Vagina (tissue), 2 donors: ENCODE measurements at regions not wholly inside any gene's neighbourhood (a gene's known extent, or its start where the extent isn't known, plus 50 kb on each side); places are given as distances from the start of the nearest gene placed in this dataset.

Experiments
- DNase-seq, 2 donors: peaks; one replicate each; pipeline ENCODE4 v3.0.0-alpha.2; 2017; ENCODE audit errors: extremely low spot score in 2 of 2
- H3K27ac ChIP-seq: fragments of 200-600 bp; sonication (generic); one replicate; pipeline ENCODE4 v1.5.1; 2019
- H3K27me3 ChIP-seq: fragments of 200-600 bp; sonication (generic); one replicate; pipeline ENCODE4 v1.5.1; 2019
- H3K36me3 ChIP-seq, 2 donors: fragments of 200-600 bp; sonication (generic); one replicate each; pipeline ENCODE4 v1.5.1; 2017 to 2019
- H3K4me1 ChIP-seq: fragments of 200-600 bp; sonication (generic); one replicate; pipeline ENCODE4 v1.5.1; 2019
- H3K4me3 ChIP-seq, 2 donors: fragments of 200-600 bp; sonication (generic); 1 replicate in 1 of 2; 2 replicates in 1 of 2; pipeline ENCODE4 v1.5.1; 2016 to 2019
- H3K9me3 ChIP-seq: fragments of 200-600 bp; sonication (generic); one replicate; pipeline ENCODE4 v1.5.1; 2019
- CTCF ChIP-seq, 3 experiments: fragments of 450-650 bp in 2 of 3; fragments of 200-600 bp in 1 of 3; sonication (generic) in 1 of 3; IDR thresholded peaks; one replicate each; pipeline ENCODE4 v1.5.1; 2017 to 2019; ENCODE audit warnings: antibody characterized with exemption in 3 of 3, mild to moderate bottlenecking in 2 of 3, moderate library complexity in 2 of 3
- POLR2A ChIP-seq, 2 donors: fragments of 450-650 bp; IDR thresholded peaks; one replicate each; pipeline ENCODE4 v1.6.1; 2017; ENCODE audit warnings: antibody characterized with exemption in 2 of 2, mild to moderate bottlenecking in 2 of 2, moderate library complexity in 2 of 2
- POLR2AphosphoS5 ChIP-seq, 2 donors: sonication (generic); formaldehyde crosslinking; IDR thresholded peaks; one replicate each; pipeline ENCODE4 v1.9.0; 2017; ENCODE audit warnings: antibody characterized with exemption in 2 of 2, mild to moderate bottlenecking in 2 of 2, low read depth in 1 of 2; ENCODE audit not compliant: insufficient read depth in 1 of 2
- intact Hi-C: fragments of 100-400 bp; cut with DNase I; formaldehyde crosslinking; loops from one replicate; pipeline ENCODE4 v1.15.1; 2023

- Histone ChIP-seq H3K27ac (no peak overlapping the region), H3K36me3 (no peaks in the 10 kb centered on the region), H3K4me1 (no peaks in the 10 kb centered on the region), H3K27me3 (no peaks in the 10 kb centered on the region), H3K9me3 (no peaks in the 10 kb centered on the region), H3K4me3 (no peak overlapping the region)
- no peak for TF ChIP-seq POLR2A (IDR thresholded peaks at IDR 0.05)
- TF ChIP-seq CTCF (IDR thresholded peaks at IDR 0.05) = no peak
- no peak for TF ChIP-seq POLR2AphosphoS5 (IDR thresholded peaks at IDR 0.05; ENCODE audit: insufficient read depth in 1 of 2, low read depth in 1 of 2)
- no peak for DNase-seq
- intact Hi-C loops = no loop called here
Observed at GRCh38 chr9:29339387-29339786, 1766.1 kb upstream of the C9orf72 start.

DNA sequence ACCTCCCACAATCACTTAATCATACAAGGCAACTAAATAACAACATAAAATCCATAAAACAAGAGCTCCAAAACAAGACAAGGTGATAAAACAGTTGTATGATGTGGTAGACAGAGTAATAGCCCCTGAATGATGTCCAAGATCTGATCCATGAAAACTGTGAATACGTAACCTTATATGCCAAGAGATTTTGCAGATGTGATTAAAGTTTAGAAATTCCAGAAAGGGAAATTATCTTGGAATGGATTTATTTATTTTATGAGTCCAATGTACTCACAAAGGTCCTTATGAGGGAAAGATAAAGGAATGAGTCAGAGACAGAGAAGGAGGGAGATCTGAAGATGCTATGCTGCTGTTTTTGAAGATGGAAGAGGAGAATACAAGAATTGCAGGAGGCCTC, 1775.7 kb upstream of the C9orf72 start:
- H3K9me3 ChIP-seq = no peaks in the 10 kb centered on the region
- intact Hi-C loops = no loop called here
- DNase-seq = no peak
- TF ChIP-seq POLR2AphosphoS5 (IDR thresholded peaks at IDR 0.05; ENCODE audit: insufficient read depth in 1 of 2, low read depth in 1 of 2) (no peak), CTCF (IDR thresholded peaks at IDR 0.05) (no peak), POLR2A (IDR thresholded peaks at IDR 0.05) (no peak)
- H3K4me1 ChIP-seq = no peaks in the 10 kb centered on the region
- no peak overlapping the region for H3K4me3 ChIP-seq
- H3K27me3 ChIP-seq = no peaks in the 10 kb centered on the region
- H3K27ac ChIP-seq = no peak overlapping the region
- no peaks in the 10 kb centered on the region for H3K36me3 ChIP-seq

- no peak overlapping the region for H3K27ac ChIP-seq
- no peaks in the 10 kb centered on the region for H3K36me3 ChIP-seq
- H3K4me1 ChIP-seq = no peaks in the 10 kb centered on the region
- no peak overlapping the region for H3K4me3 ChIP-seq
- H3K9me3 ChIP-seq = no peaks in the 10 kb centered on the region
- no peak for DNase-seq
- no peak for TF ChIP-seq POLR2AphosphoS5 (IDR thresholded peaks at IDR 0.05; ENCODE audit: insufficient read depth in 1 of 2, low read depth in 1 of 2)
- no peaks in the 10 kb centered on the region for H3K27me3 ChIP-seq
- intact Hi-C loops = no loop called here
Observed at GRCh38 chr9:29389421-29389820, 1816.1 kb upstream of the C9orf72 start.

DNA sequence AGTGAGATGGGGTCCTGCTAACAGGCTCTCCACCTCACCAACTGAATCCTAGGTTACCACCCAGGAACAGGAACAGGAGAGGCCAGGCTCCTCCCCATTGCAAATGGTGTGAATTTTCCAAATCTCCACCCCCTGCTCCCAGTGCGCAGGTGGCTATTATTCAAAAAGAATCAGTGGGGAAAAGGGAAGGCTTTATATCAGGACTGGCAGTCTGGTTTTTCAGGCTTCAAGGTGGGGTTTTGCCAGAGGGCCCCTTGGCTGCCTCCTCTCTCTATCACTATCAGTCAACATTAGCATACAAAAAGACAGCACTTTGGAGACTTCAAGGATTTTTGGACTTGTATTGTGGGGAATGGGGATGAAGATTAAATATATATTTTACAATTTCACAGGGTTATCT, 1817.6 kb upstream of the C9orf72 start:
- Histone ChIP-seq H3K36me3 (no peaks in the 10 kb centered on the region), H3K4me3 (no peak overlapping the region), H3K27me3 (no peaks in the 10 kb centered on the region), H3K9me3 (no peaks in the 10 kb centered on the region), H3K27ac (no peak overlapping the region), H3K4me1 (no peaks in the 10 kb centered on the region)
- no peak for DNase-seq
- intact Hi-C loops = no loop called here
- TF ChIP-seq POLR2A (IDR thresholded peaks at IDR 0.05) = no peak
- TF ChIP-seq POLR2AphosphoS5 (IDR thresholded peaks at IDR 0.05; ENCODE audit: insufficient read depth in 1 of 2, low read depth in 1 of 2) = no peak

- no peak overlapping the region for H3K4me3 ChIP-seq
- no peaks in the 10 kb centered on the region for H3K4me1 ChIP-seq
- H3K9me3 ChIP-seq = no peaks in the 10 kb centered on the region
- H3K27me3 ChIP-seq = no peaks in the 10 kb centered on the region
- intact Hi-C loops = no loop called here
- no peaks in the 10 kb centered on the region for H3K36me3 ChIP-seq
- H3K27ac ChIP-seq = no peak overlapping the region
- no peak for DNase-seq
- TF ChIP-seq POLR2A (IDR thresholded peaks at IDR 0.05) = no peak
- no peak for TF ChIP-seq CTCF (IDR thresholded peaks at IDR 0.05)
- no peak for TF ChIP-seq POLR2AphosphoS5 (IDR thresholded peaks at IDR 0.05; ENCODE audit: insufficient read depth in 1 of 2, low read depth in 1 of 2)
Observed at GRCh38 chr9:29393064-29393463, 1819.8 kb upstream of the C9orf72 start.

- no peak overlapping the region for H3K4me3 ChIP-seq
- no peak for DNase-seq
- intact Hi-C loops = no loop called here
Observed at GRCh38 chr9:29394855-29395254, 1821.6 kb upstream of the C9orf72 start.

More at GRCh38 chr9:29394855-29395254, 1821.6 kb upstream of the C9orf72 start:
- TF ChIP-seq POLR2AphosphoS5 (IDR thresholded peaks at IDR 0.05; ENCODE audit: insufficient read depth in 1 of 2, low read depth in 1 of 2) = no peak
- TF ChIP-seq CTCF (IDR thresholded peaks at IDR 0.05) = no peak
- Histone ChIP-seq H3K27me3 (no peaks in the 10 kb centered on the region), H3K4me1 (no peaks in the 10 kb centered on the region), H3K27ac (no peak overlapping the region), H3K9me3 (no peaks in the 10 kb centered on the region), H3K36me3 (no peaks in the 10 kb centered on the region)
